AG20443 (cell line): ENCODE measurements at regions not wholly inside any gene's neighbourhood (a gene's known extent, or its start where the extent isn't known, plus 50 kb on each side); places are given as distances from the start of the nearest gene placed in this dataset.

ENCODE experiments used
- DNase-seq: peaks from one replicate; pipeline ENCODE4 v3.0.0; 2012; ENCODE audit warnings: low spot score, mixed read lengths

- no peak for DNase-seq
Observed at GRCh38 chr1:218526198-218526580, 181.1 kb downstream of the TGFB2 start.

- DNase-seq = no peak
Observed at GRCh38 chr1:218527737-218528136, 182.6 kb downstream of the TGFB2 start.

- no peak for DNase-seq
Observed at GRCh38 chr1:218529646-218530300, 184.6 kb downstream of the TGFB2 start.

- DNase-seq = no peak
Observed at GRCh38 chr1:218531936-218532335, 186.8 kb downstream of the TGFB2 start.

- DNase-seq = no peak
Observed at GRCh38 chr1:218536296-218536986, 191.3 kb downstream of the TGFB2 start.

GRCh38 chr1:218537122-218537913 is 192.2 kb downstream of the TGFB2 start:
- DNase-seq = peak; percentile 65

- no peak for DNase-seq
Observed at GRCh38 chr1:218538341-218538740, 193.2 kb downstream of the TGFB2 start.

GRCh38 chr1:218546314-218546713 is 201.2 kb downstream of the TGFB2 start:
- DNase-seq = peak; percentile 22

GRCh38 chr1:218547957-218548730 is 203.0 kb downstream of the TGFB2 start:
- DNase-seq = no peak

- no peak for DNase-seq
Observed at GRCh38 chr1:218548764-218549163, 203.6 kb downstream of the TGFB2 start.

- peak; percentile 56 for DNase-seq
Observed at GRCh38 chr1:218553197-218553596, 208.1 kb downstream of the TGFB2 start.

- DNase-seq = no peak
Observed at GRCh38 chr1:218556016-218556415, 210.9 kb downstream of the TGFB2 start.

- DNase-seq = no peak
Observed at GRCh38 chr1:218557731-218558130, 212.6 kb downstream of the TGFB2 start.

- no peak for DNase-seq
Observed at GRCh38 chr1:218558271-218558810, 213.2 kb downstream of the TGFB2 start.

- no peak for DNase-seq
Observed at GRCh38 chr1:218565377-218565776, 220.2 kb downstream of the TGFB2 start.

GRCh38 chr1:218568962-218569550 is 223.9 kb downstream of the TGFB2 start:
- DNase-seq = peak; percentile 12

GRCh38 chr1:218570456-218570855 is 225.3 kb downstream of the TGFB2 start:
- DNase-seq = no peak

- no peak for DNase-seq
Observed at GRCh38 chr1:218571491-218571890, 226.4 kb downstream of the TGFB2 start.

GRCh38 chr1:218572050-218572449 is 226.9 kb downstream of the TGFB2 start:
- DNase-seq = no peak

GRCh38 chr1:218573925-218574324 is 228.8 kb downstream of the TGFB2 start:
- DNase-seq = no peak

- no peak for DNase-seq
Observed at GRCh38 chr1:218575079-218575478, 229.9 kb downstream of the TGFB2 start.

- no peak for DNase-seq
Observed at GRCh38 chr1:218575856-218576255, 230.7 kb downstream of the TGFB2 start.
